K562 (cell line): ENCODE measurements at regions not wholly inside any gene's neighbourhood (a gene's known extent, or its start where the extent isn't known, plus 50 kb on each side); places are given as distances from the start of the nearest gene placed in this dataset.

Experiments
- BMI1 ChIP-seq: fragments of 150-350 bp; IDR thresholded peaks from 2 replicates; pipeline ENCODE4 v1.6.1; 2014; ENCODE audit warnings: low read length
- CBFA2T3 ChIP-seq: fragments of 450-650 bp; IDR thresholded peaks from 2 replicates; pipeline ENCODE4 v1.6.1; 2017
- DIDO1 ChIP-seq: fragments of 450-650 bp; IDR thresholded peaks from 2 replicates; pipeline ENCODE4 v1.6.1; 2016; ENCODE audit warnings: low read depth, missing biosample characterization, missing genetic modification characterization
- EGR1 ChIP-seq: fragments of 450-650 bp; conservative IDR thresholded peaks from 2 replicates; pipeline ENCODE4 v1.6.1; 2017; ENCODE audit warnings: mild to moderate bottlenecking
- GATAD2B ChIP-seq: fragments of 450-650 bp; IDR thresholded peaks from 2 replicates; pipeline ENCODE4 v1.6.1; 2017; ENCODE audit warnings: mild to moderate bottlenecking, borderline replicate concordance
- NFE2L1 ChIP-seq: fragments of 450-650 bp; IDR thresholded peaks from 2 replicates; pipeline ENCODE4 v1.6.1; 2016; ENCODE audit warnings: missing genetic modification characterization, low read depth, mild to moderate bottlenecking, missing compliant biosample characterization, moderate library complexity, borderline replicate concordance
- NR3C1 ChIP-seq: sonication (generic); formaldehyde crosslinking; IDR thresholded peaks from 2 replicates; pipeline ENCODE4 v1.8.1; 2022; ENCODE audit warnings: missing genetic modification reagents
- PCBP1 ChIP-seq: fragments of 200-400 bp; formaldehyde crosslinking; IDR thresholded peaks from 2 replicates; pipeline ENCODE4 v1.6.1; 2018; ENCODE audit warnings: mild to moderate bottlenecking, low read depth, low read length; ENCODE audit not compliant: poor library complexity, severe bottlenecking
- TF ChIP-seq, protein P1 (sequence below): fragments of 150-350 bp; IDR thresholded peaks from 2 replicates; pipeline ENCODE4 v1.6.1; 2014; ENCODE audit warnings: low read depth, mild to moderate bottlenecking, low read length, borderline replicate concordance
- TF ChIP-seq, protein P2 (sequence below): sonication (generic); IDR thresholded peaks from 2 replicates; pipeline ENCODE4 v1.6.1; 2016
- TF ChIP-seq, protein P3 (sequence below): IDR thresholded peaks from 2 replicates; pipeline ENCODE4 v1.6.1; 2011; ENCODE audit warnings: borderline replicate concordance, low read depth, mild to moderate bottlenecking, moderate library complexity, low read length; ENCODE audit not compliant: insufficient read depth, poor library complexity, severe bottlenecking
- TF ChIP-seq, protein P4 (sequence below): fragments of 450-650 bp; formaldehyde crosslinking; IDR thresholded peaks from 2 replicates; pipeline ENCODE4 v1.4.0; 2020; ENCODE audit warnings: mild to moderate bottlenecking, moderate library complexity
- TF ChIP-seq, protein P5 (sequence below): fragments of 250-450 bp; sonication (Bioruptor Pico); IDR thresholded peaks from 2 replicates; pipeline ENCODE4 v1.9.0; 2021; ENCODE audit warnings: mild to moderate bottlenecking

DNA sequence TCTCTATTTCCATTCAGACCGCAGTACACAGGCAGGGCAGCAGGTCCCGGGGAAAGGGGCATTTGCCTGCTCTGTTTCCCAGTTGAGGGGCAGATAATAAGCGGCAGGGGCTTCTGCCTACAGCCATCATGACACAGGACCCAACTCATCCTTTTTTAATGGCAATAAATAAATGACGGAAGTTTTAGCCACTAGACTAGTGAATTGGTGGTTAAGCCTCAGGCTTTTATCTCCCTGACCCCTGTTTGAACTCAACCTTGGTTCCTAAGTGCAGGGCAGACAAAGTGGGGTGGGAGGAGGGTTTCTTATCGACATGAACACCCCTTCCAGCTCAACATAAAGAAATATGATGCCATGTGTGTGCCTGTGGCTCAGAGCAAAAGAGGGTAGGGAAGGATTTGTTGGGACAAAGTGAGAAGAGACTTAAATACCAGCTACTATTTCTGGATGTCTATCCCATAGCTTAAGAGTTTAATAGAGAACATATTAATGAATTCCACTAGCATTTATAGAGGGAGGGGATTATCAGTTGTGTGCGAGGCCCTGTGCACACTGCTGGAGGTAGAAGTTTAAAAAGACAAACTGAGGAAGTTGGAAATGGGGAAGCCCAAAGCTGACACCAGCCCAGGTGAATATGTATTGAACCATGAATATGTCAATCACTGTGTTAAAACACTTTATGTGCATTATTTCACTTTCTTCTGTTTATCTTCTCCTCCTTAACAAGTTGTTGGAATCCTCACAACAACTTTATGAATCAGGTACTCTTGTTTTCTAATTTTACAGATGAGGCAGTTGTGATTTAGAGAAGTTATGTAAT lies 939.4 kb downstream of the MCTP2 start (continued):
- TF ChIP-seq, protein P1, sequence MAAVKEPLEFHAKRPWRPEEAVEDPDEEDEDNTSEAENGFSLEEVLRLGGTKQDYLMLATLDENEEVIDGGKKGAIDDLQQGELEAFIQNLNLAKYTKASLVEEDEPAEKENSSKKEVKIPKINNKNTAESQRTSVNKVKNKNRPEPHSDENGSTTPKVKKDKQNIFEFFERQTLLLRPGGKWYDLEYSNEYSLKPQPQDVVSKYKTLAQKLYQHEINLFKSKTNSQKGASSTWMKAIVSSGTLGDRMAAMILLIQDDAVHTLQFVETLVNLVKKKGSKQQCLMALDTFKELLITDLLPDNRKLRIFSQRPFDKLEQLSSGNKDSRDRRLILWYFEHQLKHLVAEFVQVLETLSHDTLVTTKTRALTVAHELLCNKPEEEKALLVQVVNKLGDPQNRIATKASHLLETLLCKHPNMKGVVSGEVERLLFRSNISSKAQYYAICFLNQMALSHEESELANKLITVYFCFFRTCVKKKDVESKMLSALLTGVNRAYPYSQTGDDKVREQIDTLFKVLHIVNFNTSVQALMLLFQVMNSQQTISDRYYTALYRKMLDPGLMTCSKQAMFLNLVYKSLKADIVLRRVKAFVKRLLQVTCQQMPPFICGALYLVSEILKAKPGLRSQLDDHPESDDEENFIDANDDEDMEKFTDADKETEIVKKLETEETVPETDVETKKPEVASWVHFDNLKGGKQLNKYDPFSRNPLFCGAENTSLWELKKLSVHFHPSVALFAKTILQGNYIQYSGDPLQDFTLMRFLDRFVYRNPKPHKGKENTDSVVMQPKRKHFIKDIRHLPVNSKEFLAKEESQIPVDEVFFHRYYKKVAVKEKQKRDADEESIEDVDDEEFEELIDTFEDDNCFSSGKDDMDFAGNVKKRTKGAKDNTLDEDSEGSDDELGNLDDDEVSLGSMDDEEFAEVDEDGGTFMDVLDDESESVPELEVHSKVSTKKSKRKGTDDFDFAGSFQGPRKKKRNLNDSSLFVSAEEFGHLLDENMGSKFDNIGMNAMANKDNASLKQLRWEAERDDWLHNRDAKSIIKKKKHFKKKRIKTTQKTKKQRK = no peak
- TF ChIP-seq NR3C1 (CRISPR knock-in tag) = no peak
- 0 out of 2 replicates have a peak, but pooled peaks have one; percentile 39 for TF ChIP-seq GATAD2B
- no peak for TF ChIP-seq NFE2L1
- TF ChIP-seq, protein P2, sequence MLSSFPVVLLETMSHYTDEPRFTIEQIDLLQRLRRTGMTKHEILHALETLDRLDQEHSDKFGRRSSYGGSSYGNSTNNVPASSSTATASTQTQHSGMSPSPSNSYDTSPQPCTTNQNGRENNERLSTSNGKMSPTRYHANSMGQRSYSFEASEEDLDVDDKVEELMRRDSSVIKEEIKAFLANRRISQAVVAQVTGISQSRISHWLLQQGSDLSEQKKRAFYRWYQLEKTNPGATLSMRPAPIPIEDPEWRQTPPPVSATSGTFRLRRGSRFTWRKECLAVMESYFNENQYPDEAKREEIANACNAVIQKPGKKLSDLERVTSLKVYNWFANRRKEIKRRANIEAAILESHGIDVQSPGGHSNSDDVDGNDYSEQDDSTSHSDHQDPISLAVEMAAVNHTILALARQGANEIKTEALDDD = peak; percentile 97
- peak; percentile 94 for TF ChIP-seq CBFA2T3
- peak; percentile 54; the same call in 1 of the 2 replicates for TF ChIP-seq EGR1
- no peak for TF ChIP-seq BMI1
- TF ChIP-seq, protein P3, sequence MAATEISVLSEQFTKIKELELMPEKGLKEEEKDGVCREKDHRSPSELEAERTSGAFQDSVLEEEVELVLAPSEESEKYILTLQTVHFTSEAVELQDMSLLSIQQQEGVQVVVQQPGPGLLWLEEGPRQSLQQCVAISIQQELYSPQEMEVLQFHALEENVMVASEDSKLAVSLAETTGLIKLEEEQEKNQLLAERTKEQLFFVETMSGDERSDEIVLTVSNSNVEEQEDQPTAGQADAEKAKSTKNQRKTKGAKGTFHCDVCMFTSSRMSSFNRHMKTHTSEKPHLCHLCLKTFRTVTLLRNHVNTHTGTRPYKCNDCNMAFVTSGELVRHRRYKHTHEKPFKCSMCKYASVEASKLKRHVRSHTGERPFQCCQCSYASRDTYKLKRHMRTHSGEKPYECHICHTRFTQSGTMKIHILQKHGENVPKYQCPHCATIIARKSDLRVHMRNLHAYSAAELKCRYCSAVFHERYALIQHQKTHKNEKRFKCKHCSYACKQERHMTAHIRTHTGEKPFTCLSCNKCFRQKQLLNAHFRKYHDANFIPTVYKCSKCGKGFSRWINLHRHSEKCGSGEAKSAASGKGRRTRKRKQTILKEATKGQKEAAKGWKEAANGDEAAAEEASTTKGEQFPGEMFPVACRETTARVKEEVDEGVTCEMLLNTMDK = no peak
- TF ChIP-seq, protein P4, sequence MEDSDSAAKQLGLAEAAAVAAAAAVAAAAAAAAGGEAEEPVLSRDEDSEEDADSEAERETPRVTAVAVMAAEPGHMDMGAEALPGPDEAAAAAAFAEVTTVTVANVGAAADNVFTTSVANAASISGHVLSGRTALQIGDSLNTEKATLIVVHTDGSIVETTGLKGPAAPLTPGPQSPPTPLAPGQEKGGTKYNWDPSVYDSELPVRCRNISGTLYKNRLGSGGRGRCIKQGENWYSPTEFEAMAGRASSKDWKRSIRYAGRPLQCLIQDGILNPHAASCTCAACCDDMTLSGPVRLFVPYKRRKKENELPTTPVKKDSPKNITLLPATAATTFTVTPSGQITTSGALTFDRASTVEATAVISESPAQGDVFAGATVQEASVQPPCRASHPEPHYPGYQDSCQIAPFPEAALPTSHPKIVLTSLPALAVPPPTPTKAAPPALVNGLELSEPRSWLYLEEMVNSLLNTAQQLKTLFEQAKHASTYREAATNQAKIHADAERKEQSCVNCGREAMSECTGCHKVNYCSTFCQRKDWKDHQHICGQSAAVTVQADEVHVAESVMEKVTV (CRISPR knock-in tag) = no peak
- TF ChIP-seq, protein P5, sequence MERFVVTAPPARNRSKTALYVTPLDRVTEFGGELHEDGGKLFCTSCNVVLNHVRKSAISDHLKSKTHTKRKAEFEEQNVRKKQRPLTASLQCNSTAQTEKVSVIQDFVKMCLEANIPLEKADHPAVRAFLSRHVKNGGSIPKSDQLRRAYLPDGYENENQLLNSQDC (CRISPR knock-in tag) = no peak
- no peak for TF ChIP-seq PCBP1
- TF ChIP-seq DIDO1 = no peak
